GM18517 (cell line): ENCODE measurements at regions not wholly inside any gene's neighbourhood (a gene's known extent, or its start where the extent isn't known, plus 50 kb on each side); places are given as distances from the start of the nearest gene placed in this dataset.
"Not testable (repeated sequence)": the region's sequence is repeated elsewhere in the genome, so short reads cannot be mapped to it uniquely, and the experiment has no call there.

Experiments used
- ATAC-seq: cut with Tn5 transposase; IDR thresholded peaks from one replicate; pipeline ENCODE4 v1.9.1; 2021; ENCODE audit warnings: mild to moderate bottlenecking, moderate library complexity; ENCODE audit not compliant: unreplicated experiment

DNA sequence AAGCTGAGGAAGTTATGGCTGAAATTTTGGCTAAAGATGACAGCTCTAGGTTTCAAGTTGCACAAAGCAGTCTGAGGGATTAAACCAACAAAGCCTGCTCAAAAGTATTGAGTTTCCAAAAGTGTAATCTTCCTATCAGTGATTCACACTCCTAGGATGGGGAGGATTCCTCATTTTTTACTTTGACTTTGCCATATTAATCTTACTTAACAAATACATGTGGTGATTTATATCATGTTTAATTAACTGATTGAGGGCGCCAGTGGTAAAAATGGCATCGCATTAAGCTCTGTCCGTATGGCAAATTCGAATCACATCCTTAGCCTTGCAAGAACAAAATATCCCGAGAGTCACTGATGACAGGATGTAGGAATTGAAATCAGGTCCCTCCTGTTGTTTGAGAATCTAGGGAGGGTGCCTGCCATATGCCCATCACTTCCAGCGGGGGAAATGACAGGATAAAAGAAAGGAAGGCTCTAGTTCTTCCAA lies 78.1 kb upstream of the ETAA1 start:
- no peak for ATAC-seq

DNA sequence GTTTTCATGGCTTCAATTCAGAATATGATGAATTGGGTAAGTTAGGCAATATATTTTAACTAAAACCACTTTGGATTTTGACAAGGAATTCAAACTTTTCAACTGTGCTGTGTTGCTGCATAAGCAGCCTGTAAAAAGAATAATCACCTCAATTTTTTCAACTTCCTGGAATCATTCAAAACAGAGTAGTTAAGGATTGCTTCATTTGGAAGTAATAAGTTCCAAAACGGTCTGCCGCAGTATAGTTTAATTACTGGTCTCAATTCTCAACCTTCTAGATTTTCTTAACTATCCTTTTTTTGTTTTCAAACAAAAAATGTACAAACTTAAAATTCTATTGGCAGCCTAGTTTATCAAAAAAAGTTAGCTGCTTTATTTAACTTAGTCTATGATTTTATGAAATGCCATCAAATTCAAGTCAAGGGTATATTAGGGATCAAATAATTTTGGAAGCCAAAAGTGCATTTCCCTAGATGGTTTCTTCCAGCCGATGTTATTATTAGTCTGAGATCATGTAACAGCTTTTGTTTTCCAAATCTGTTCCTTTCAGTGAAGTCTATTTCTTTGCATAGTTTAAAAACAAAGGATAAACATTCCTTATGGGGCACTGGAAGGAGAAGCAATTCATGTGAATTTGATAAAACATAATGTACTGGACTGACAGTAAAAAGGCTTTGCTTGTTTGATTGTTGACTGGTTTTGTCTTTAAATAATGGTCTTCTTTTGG lies 76.1 kb upstream of the ETAA1 start:
- no peak for ATAC-seq

GRCh38 chr2:67321588-67321903 lies 75.6 kb upstream of the ETAA1 start:
- ATAC-seq, result no peak

- ATAC-seq, result no peak
Observed at GRCh38 chr2:67322353-67323001, 74.7 kb upstream of the ETAA1 start.

DNA sequence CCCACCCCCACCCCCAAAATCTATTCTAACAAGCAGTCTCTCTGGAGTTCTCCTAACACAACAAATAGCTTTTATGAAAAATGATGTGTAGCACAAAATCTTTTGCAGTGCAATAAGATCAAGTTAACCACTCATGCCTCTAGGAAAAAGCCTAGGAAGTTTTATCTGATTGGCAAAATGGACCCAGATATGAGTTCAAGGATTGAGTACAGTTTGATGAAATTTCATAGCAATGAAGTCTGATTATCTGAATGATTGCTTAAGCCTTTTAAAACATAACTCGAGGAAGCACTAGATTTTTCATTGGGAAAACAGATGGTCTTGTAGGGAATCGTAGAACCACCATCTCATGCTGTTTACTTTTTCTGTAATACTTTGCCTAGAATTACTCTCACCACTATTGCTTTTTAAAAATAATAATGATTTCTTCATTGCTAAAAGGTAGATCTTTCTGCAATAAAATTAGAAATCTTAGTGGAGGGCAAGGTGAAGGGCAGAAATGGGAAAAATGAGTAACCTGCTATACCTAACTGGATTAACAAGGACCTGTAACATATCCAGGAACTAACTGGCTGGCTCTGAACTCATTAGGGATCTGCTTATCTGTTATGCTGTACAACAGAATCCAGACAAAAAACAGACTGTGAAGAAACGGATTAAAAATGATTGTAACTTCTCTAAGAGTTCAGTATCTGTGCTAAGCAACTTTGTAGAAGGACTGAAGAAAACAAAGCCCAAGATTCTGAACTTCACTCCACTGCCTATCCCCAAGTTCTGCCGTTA lies 73.7 kb upstream of the ETAA1 start:
- ATAC-seq, result no peak

DNA sequence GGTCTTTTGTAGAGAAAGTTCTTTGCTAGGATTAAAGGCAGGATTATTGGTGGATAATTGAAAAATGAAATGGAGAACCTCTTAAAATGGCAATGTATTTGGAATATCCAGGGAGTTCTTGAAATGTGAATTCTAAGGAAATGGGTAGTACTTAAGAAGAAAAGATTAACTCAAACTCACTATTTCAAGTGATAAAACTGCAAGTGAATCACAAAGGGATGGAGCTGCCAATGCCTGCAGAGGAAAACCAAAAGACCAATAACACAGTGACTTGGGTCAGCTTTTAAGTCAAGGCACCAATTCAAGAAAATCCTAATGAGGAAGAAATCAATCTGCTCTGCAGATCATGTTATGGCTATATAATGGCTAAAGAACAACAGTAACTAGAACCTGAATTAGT lies 67.6 kb upstream of the ETAA1 start:
- ATAC-seq, result no peak

GRCh38 chr2:67329951-67330350 lies 67.2 kb upstream of the ETAA1 start:
- ATAC-seq, result no peak

DNA sequence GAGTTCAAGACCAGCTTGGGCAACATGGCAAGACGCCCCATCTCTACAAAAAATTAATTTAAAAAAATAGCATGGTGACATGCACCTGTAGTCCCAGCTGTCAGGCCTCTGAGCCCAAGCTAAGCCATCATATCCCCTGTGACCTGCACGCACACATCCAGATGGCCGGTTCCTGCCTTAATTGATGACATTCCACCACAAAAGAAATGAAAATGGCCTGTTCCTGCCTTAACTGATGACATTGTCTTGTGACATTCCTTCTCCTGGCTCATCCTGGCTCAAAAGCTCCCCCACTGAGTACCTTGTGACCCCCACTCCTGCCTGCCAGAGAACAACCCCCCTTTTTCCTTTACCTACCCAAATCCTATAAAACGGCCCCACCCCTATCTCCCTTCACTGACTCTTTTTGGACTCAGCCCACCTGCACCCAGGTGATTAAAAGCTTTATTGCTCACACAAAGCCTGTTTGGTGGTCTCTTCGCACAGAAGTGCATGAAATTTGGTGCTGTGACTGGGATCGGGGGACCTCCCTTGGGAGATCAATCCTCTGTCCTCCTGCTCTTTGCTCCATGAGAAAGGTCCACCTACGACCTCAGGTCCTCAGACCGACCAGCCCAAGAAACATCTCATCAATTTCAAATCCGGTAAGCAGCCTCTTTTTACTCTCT lies 65.6 kb upstream of the ETAA1 start:
- ATAC-seq, result not testable (repeated sequence)

GRCh38 chr2:67337903-67338302 lies 59.2 kb upstream of the ETAA1 start:
- ATAC-seq, result no peak

DNA sequence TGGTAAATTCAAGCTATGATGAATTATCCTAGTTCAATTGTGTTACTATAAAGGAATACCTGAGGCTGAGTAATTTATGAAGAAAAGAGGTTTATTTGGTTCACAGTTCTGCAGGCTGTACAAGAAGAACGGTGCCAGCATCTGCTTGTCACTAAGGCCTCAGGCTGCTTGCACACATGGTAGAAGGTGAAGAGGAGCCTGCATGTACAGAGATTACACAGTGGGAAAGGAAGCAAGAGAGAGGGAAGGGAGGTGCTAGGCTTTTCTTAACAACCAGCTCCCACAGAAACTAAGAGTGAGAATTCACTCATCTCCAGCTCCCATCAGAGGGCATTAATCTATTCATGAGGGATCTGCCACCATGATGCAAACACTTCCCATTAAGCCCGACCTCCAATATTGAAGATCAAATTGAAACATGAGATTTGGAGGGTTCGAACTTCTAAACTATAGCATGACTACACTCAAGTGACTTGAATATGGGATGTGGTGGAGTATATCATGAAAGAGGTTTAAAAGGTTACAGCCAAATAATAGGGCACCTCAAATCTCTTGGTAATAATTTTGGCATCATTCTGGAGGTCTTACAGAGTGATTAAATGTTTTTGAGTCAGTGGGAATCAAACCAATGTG lies 58.4 kb upstream of the ETAA1 start:
- ATAC-seq, result no peak

GRCh38 chr2:67339234-67339885 lies 57.8 kb upstream of the ETAA1 start:
- ATAC-seq, result no peak

- ATAC-seq, result no peak
Observed at GRCh38 chr2:67340133-67341011, 56.8 kb upstream of the ETAA1 start.

- ATAC-seq, result no peak
Observed at GRCh38 chr2:67341012-67341318, 56.2 kb upstream of the ETAA1 start.

DNA sequence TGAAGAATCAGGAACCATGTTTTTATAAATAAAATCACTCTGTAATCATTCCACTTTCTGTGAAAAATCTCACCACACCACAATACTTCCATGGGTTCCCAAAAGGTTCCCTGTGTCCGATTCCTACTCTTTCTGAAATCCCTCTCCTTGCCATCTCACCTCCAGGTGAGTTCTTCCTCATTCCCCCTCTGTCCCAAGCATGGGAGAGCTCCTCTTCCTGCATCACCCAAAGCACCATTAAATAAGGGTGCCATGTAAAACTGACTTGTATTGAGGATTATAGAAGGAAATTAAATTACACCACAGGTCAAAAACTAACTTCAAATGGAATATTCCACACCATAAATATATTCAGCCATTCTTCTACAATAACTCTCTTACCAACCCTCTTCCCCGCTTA lies 55.8 kb upstream of the ETAA1 start:
- ATAC-seq, result no peak

DNA sequence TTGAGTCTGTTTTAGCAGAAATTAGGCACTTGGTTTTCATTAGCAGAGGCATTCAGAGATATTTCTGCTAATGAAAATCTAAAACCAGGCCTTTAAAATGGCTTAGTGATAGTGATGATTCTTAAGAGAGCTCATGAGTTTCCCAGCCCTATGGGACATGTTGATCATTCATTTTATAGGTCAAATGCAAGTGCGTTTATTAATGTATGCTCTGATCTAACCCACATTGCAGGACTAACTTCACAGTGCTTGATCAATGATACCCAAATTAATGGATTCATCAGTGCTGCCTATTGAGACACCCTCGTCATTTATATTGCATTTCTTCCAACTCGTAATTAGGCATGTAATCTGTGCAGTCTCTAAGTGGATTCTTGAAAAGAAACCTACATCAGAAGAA lies 54.7 kb upstream of the ETAA1 start:
- no peak for ATAC-seq

DNA sequence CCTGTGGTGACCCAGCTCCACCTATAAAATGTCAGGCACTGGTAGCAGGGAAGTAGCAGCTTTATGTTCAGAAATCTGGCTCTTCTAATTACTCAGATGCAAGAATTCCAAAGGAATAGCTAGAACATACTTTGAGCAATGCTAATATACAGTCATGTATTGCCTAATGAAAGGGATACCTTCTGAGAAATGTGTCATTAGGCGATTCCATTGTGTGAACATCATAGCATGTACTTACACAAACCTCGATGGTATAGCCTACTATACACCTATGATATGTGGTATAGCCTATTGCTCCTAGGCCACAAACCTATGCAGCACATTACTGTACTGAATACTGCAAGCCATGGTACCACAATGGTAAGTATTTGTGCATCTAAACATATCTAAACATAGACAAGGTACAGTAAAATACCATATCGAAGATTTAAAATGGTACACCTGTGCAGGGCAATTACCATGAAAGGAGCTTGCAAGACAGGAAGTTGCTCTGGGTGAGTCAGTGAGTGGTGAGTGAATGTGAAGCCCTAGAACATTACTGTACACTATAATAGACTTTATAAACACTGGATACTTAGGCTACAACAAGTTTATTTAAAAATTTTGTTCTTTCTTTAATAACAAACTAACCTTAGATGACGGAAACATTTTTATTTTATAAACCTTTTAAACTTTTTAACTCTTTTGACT lies 50.3 kb upstream of the ETAA1 start:
- no peak for ATAC-seq
